ENCODE measurements at regions not wholly inside any gene's neighbourhood (a gene's known extent, or its start where the extent isn't known, plus 50 kb on each side); places are given as distances from the start of the nearest gene placed in this dataset.

GRCh38 chr3:161555320-161555719 is 58.7 kb downstream of the OTOL1 start:
- H3K36me3 Mint-ChIP-seq (ENCODE audit: insufficient read depth, unreplicated experiment), result no peaks in the 10 kb centered on the region
- H3K4me1 Mint-ChIP-seq (ENCODE audit: low read depth, unreplicated experiment), result no peaks in the 10 kb centered on the region
- Histone ChIP-seq H3K27me3 (replicated peaks; ENCODE audit: control insufficient read depth, insufficient read depth, low read length) (peaks cover 2% of the 10 kb centered on the region; the same call in 1 of the 2 replicates), H3K36me3 (ENCODE audit: control insufficient read depth, insufficient read depth, low read length) (no peaks in the 10 kb centered on the region), H3K4me3 (ENCODE audit: low read depth, low read length) (no peak overlapping the region), H3K4me1 (no peaks in the 10 kb centered on the region), H3K9me3 (no peaks in the 10 kb centered on the region)
- CTCF ChIA-PET, result interaction anchor here (0.6 kb wide), 1 partner anchor 238 kb away, joined by 5 read pairs; no protein-coding TSS in a partner anchor
- no peak overlapping the region for H3K4me3 Mint-ChIP-seq (ENCODE audit: unreplicated experiment)
- peaks cover 10% of the 10 kb centered on the region for H3K27me3 Mint-ChIP-seq (ENCODE audit: insufficient read depth, unreplicated experiment)
- H3K27ac Mint-ChIP-seq (ENCODE audit: unreplicated experiment), result no peak overlapping the region
- BruUV-seq (replicated peaks), result no TSS peak
- no peaks in the 10 kb centered on the region for H3K9me3 Mint-ChIP-seq (ENCODE audit: unreplicated experiment)
- POLR2A ChIA-PET, result no interaction called here
- no peak for TF ChIP-seq CTCF (IDR thresholded peaks at IDR 0.05; ENCODE audit: insufficient read depth in 1 of 2, low read depth in 1 of 2, low read length in 1 of 2, severe bottlenecking in 1 of 2, unreplicated experiment in 1 of 2)
- DNase-seq, result no peak
- intact Hi-C loops (cut with micrococcal nuclease; ENCODE audit: unreplicated experiment), result no loop called here

GRCh38 chr3:161556533-161556932 is 59.9 kb downstream of the OTOL1 start:
- Histone ChIP-seq H3K9me3 (no peaks in the 10 kb centered on the region), H3K36me3 (ENCODE audit: control insufficient read depth, insufficient read depth, low read length) (no peaks in the 10 kb centered on the region), H3K27me3 (replicated peaks; ENCODE audit: control insufficient read depth, insufficient read depth, low read length) (peaks cover 2% of the 10 kb centered on the region; the same call in 1 of the 2 replicates), H3K4me1 (no peaks in the 10 kb centered on the region), H3K4me3 (ENCODE audit: low read depth, low read length) (no peak overlapping the region)
- TF ChIP-seq CTCF (IDR thresholded peaks at IDR 0.05; ENCODE audit: insufficient read depth in 1 of 2, low read depth in 1 of 2, low read length in 1 of 2, severe bottlenecking in 1 of 2, unreplicated experiment in 1 of 2), result no peak
- peaks cover 8% of the 10 kb centered on the region for H3K27me3 Mint-ChIP-seq (ENCODE audit: insufficient read depth, unreplicated experiment)
- no peaks in the 10 kb centered on the region for H3K9me3 Mint-ChIP-seq (ENCODE audit: unreplicated experiment)
- DNase-seq, result no peak
- no peaks in the 10 kb centered on the region for H3K36me3 Mint-ChIP-seq (ENCODE audit: insufficient read depth, unreplicated experiment)
- no peak overlapping the region for H3K27ac Mint-ChIP-seq (ENCODE audit: unreplicated experiment)
- no peaks in the 10 kb centered on the region for H3K4me1 Mint-ChIP-seq (ENCODE audit: low read depth, unreplicated experiment)
- intact Hi-C loops (cut with micrococcal nuclease; ENCODE audit: unreplicated experiment), result no loop called here
- BruUV-seq (replicated peaks), result no TSS peak
- CTCF ChIA-PET, result no interaction called here
- H3K4me3 Mint-ChIP-seq (ENCODE audit: unreplicated experiment), result no peak overlapping the region
- POLR2A ChIA-PET, result no interaction called here

- H3K27me3 Mint-ChIP-seq (ENCODE audit: insufficient read depth, unreplicated experiment), result peaks cover 8% of the 10 kb centered on the region
- Histone ChIP-seq H3K27me3 (replicated peaks; ENCODE audit: control insufficient read depth, insufficient read depth, low read length) (peaks cover 2% of the 10 kb centered on the region; the same call in 1 of the 2 replicates), H3K9me3 (no peaks in the 10 kb centered on the region), H3K4me3 (ENCODE audit: low read depth, low read length) (no peak overlapping the region), H3K4me1 (no peaks in the 10 kb centered on the region), H3K36me3 (ENCODE audit: control insufficient read depth, insufficient read depth, low read length) (no peaks in the 10 kb centered on the region)
- no peaks in the 10 kb centered on the region for H3K9me3 Mint-ChIP-seq (ENCODE audit: unreplicated experiment)
- ChIA-PET CTCF (no interaction called here), POLR2A (no interaction called here)
- no peak for TF ChIP-seq CTCF (IDR thresholded peaks at IDR 0.05; ENCODE audit: insufficient read depth in 1 of 2, low read depth in 1 of 2, low read length in 1 of 2, severe bottlenecking in 1 of 2, unreplicated experiment in 1 of 2)
- BruUV-seq (replicated peaks), result no TSS peak
- intact Hi-C loops (cut with micrococcal nuclease; ENCODE audit: unreplicated experiment), result no loop called here
- no peak overlapping the region for H3K4me3 Mint-ChIP-seq (ENCODE audit: unreplicated experiment)
- H3K4me1 Mint-ChIP-seq (ENCODE audit: low read depth, unreplicated experiment), result no peaks in the 10 kb centered on the region
- H3K27ac Mint-ChIP-seq (ENCODE audit: unreplicated experiment), result no peak overlapping the region
- no peaks in the 10 kb centered on the region for H3K36me3 Mint-ChIP-seq (ENCODE audit: insufficient read depth, unreplicated experiment)
- no peak for DNase-seq
Observed at GRCh38 chr3:161556941-161557340, 60.3 kb downstream of the OTOL1 start.
